Left ventricle myocardium inferior (tissue), 1 donor: ENCODE measurements at regions not wholly inside any gene's neighbourhood (a gene's known extent, or its start where the extent isn't known, plus 50 kb on each side); places are given as distances from the start of the nearest gene placed in this dataset.

Experiments used
- DNase-seq: peaks from one replicate; pipeline ENCODE4 v3.0.0-alpha.2; 2020
- H3K27ac ChIP-seq: fragments of 200-600 bp; replicated peaks from 2 replicates; pipeline ENCODE4 v1.8.0; 2021
- H3K27me3 ChIP-seq: fragments of 200-600 bp; 2 replicates; pipeline ENCODE4 v1.8.0; 2021; ENCODE audit warnings: low read depth
- H3K36me3 ChIP-seq: fragments of 200-600 bp; 2 replicates; pipeline ENCODE4 v1.8.0; 2021
- H3K4me1 ChIP-seq: fragments of 200-600 bp; 2 replicates; pipeline ENCODE4 v1.8.0; 2021
- H3K4me3 ChIP-seq: fragments of 200-600 bp; 2 replicates; pipeline ENCODE4 v1.8.0; 2021; ENCODE audit warnings: mild to moderate bottlenecking, moderate library complexity
- H3K9me3 ChIP-seq: fragments of 200-600 bp; replicated peaks from 2 replicates; pipeline ENCODE4 v1.8.0; 2021
- intact Hi-C: fragments of 100-400 bp; cut with micrococcal nuclease; formaldehyde crosslinking; loops from one replicate; pipeline ENCODE4 v1.11.0; 2022
- TF ChIP-seq, protein P1 (sequence below): fragments of 200-600 bp; IDR thresholded peaks from 2 replicates; pipeline ENCODE4 v1.8.0; 2021; ENCODE audit warnings: antibody characterized with exemption, mild to moderate bottlenecking, borderline replicate concordance
- donor health status: DM: no; HTN: yes; CAD: no; lungs with severe emphysema.

- no peak overlapping the region for H3K27ac ChIP-seq
- no peak for DNase-seq
- no peak overlapping the region for H3K4me3 ChIP-seq
- intact Hi-C loops = no loop called here
- H3K27me3 ChIP-seq = no peaks in the 10 kb centered on the region
- H3K9me3 ChIP-seq = peaks cover 8% of the 10 kb centered on the region
- TF ChIP-seq, protein P1, sequence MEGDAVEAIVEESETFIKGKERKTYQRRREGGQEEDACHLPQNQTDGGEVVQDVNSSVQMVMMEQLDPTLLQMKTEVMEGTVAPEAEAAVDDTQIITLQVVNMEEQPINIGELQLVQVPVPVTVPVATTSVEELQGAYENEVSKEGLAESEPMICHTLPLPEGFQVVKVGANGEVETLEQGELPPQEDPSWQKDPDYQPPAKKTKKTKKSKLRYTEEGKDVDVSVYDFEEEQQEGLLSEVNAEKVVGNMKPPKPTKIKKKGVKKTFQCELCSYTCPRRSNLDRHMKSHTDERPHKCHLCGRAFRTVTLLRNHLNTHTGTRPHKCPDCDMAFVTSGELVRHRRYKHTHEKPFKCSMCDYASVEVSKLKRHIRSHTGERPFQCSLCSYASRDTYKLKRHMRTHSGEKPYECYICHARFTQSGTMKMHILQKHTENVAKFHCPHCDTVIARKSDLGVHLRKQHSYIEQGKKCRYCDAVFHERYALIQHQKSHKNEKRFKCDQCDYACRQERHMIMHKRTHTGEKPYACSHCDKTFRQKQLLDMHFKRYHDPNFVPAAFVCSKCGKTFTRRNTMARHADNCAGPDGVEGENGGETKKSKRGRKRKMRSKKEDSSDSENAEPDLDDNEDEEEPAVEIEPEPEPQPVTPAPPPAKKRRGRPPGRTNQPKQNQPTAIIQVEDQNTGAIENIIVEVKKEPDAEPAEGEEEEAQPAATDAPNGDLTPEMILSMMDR = no peak
- peaks cover 6% of the 10 kb centered on the region for H3K4me1 ChIP-seq
- no peaks in the 10 kb centered on the region for H3K36me3 ChIP-seq
Measured at GRCh38 chr13:111862836-111863815, 203.8 kb upstream of the SOX1 start.

- TF ChIP-seq, protein P1 = no peak
- DNase-seq = no peak
- Histone ChIP-seq H3K9me3 (peaks cover 18% of the 10 kb centered on the region), H3K27me3 (peaks cover 7% of the 10 kb centered on the region), H3K4me3 (no peak overlapping the region), H3K4me1 (peaks cover 6% of the 10 kb centered on the region), H3K36me3 (no peaks in the 10 kb centered on the region), H3K27ac (no peak overlapping the region)
- intact Hi-C loops = no loop called here
Measured at GRCh38 chr13:111864566-111864965, 202.4 kb upstream of the SOX1 start.

GRCh38 chr13:111865046-111865445 lies 201.9 kb upstream of the SOX1 start:
- DNase-seq = no peak
- intact Hi-C loops = no loop called here
- H3K36me3 ChIP-seq = no peaks in the 10 kb centered on the region
- H3K27me3 ChIP-seq = peaks cover 12% of the 10 kb centered on the region
- H3K9me3 ChIP-seq = peaks cover 18% of the 10 kb centered on the region
- H3K27ac ChIP-seq = no peak overlapping the region
- no peak overlapping the region for H3K4me3 ChIP-seq
- H3K4me1 ChIP-seq = peaks cover 2% of the 10 kb centered on the region
- TF ChIP-seq, protein P1 = no peak

DNA sequence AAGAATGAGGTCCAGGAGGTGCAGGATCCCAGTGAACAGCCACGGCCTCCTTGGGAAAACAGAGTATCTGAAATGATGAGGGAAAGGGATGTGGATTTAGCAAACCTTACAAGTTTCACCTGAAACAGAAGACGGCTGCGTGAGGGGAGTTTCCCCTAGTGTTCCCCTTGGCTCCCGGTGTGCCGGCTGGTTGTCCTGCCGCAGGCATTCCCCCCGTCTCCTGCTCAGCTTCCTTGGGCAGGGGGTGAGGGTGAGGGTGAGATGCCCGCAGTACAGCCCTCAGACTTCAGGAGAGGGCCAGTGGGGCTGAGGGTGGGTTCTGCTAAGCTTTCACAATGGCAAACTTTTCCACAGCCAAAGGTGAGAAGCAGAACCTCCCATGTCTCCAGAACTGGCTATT lies 201.1 kb upstream of the SOX1 start:
- DNase-seq = no peak
- TF ChIP-seq, protein P1 = no peak
- no peaks in the 10 kb centered on the region for H3K36me3 ChIP-seq
- no peak overlapping the region for H3K4me3 ChIP-seq
- H3K27me3 ChIP-seq = peaks cover 17% of the 10 kb centered on the region
- peaks cover 18% of the 10 kb centered on the region for H3K9me3 ChIP-seq
- H3K27ac ChIP-seq = no peak overlapping the region
- intact Hi-C loops = no loop called here
- no peaks in the 10 kb centered on the region for H3K4me1 ChIP-seq

DNA sequence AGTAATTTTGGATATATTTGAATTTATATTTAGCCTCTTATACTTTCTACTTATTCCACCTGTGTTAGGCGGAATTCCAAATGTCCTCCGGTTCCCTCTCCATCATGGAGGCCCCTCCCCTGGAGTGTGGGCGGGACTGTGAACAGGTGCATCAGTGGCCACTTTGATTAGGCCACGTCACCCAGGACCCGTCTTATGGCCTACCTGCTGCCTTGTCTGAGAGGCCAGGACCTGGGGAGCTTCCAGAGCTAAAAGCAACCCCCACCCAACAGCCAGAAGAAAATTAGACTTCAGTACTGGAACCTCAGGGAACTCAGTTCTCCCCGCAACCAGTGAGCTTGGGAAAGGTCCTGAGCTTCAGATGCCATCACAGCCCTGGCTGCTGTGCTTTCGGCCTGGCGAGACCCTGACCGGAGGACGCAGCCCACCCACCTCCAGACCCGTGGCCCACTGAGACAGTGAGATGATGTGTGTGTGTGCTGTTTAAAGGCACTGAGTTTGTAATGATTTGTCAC lies 200.2 kb upstream of the SOX1 start:
- no peak for DNase-seq
- Histone ChIP-seq H3K27ac (no peak overlapping the region), H3K4me1 (no peaks in the 10 kb centered on the region), H3K9me3 (peaks cover 18% of the 10 kb centered on the region), H3K27me3 (peaks cover 26% of the 10 kb centered on the region), H3K4me3 (no peak overlapping the region), H3K36me3 (no peaks in the 10 kb centered on the region)
- intact Hi-C loops = no loop called here
- TF ChIP-seq, protein P1 = no peak
